ENCODE measurements at regions not wholly inside any gene's neighbourhood (a gene's known extent, or its start where the extent isn't known, plus 50 kb on each side); places are given as distances from the start of the nearest gene placed in this dataset.
"Not testable (repeated sequence)": the region's sequence is repeated elsewhere in the genome, so short reads cannot be mapped to it uniquely, and the experiment has no call there.

DNA sequence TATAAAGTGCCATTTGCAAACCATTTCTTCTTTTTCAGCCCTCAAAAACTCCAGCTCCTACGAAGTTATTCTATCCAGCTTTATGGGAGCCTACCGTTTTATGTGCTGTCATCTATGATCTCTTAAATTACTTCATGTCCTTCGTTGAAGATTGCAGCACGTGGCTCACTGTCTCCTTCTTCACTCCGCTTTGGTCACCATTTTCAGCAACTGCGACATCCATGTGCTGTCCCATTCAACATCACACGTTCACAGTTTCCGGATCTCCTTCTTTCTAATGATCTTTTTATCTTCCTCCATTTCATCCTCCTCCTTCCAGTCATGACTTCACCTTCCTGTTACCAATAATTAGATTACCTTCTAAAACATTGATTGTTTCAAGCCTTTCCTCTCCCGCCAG is 143.3 kb upstream of the KRAS start:
- no peak for DNase-seq (ENCODE audit: extremely low read depth in 1 of 4, low spot score in 3 of 4)
- Histone ChIP-seq H3K27me3 (ENCODE audit: control insufficient read depth in 2 of 2, insufficient read depth in 2 of 2, low read length in 2 of 2) (peaks cover 0 to 4% of the 10 kb centered on the region in 2 experiments; a peak in 2 of 5 replicates), H3K9me1 (ENCODE audit: control insufficient read depth, insufficient read depth, low read length) (no peaks in the 10 kb centered on the region), H4K20me1 (replicated peaks; ENCODE audit: control insufficient read depth, insufficient read depth, low read length) (no peaks in the 10 kb centered on the region), H3K79me2 (ENCODE audit: control insufficient read depth, insufficient read depth, low read length) (no peaks in the 10 kb centered on the region), H3K36me3 (ENCODE audit: control insufficient read depth, insufficient read depth, low read length) (no peaks in the 10 kb centered on the region), H3K9ac (ENCODE audit: insufficient read depth in 1 of 2, low read depth in 2 of 2, low read length in 2 of 2) (no peak overlapping the region), H3K9me3 (replicated peaks; ENCODE audit: control insufficient read depth, insufficient read depth, low read depth, low read length) (no peaks in the 10 kb centered on the region), H2AFZ (ENCODE audit: low read depth, low read length) (no peak overlapping the region; the same call in 1 of the 2 replicates), H3K27ac (ENCODE audit: extremely low read depth, low read depth, low read length) (no peak overlapping the region), H3K4me1 (replicated peaks in 1 of 2; ENCODE audit: control insufficient read depth in 2 of 2, insufficient read depth in 2 of 2, low read length in 2 of 2) (peaks cover 0 to 3% of the 10 kb centered on the region in 2 experiments; a peak in 1 of 5 replicates), H3K4me2 (ENCODE audit: insufficient read depth, low read length) (no peak overlapping the region), H3K4me3 (no peak overlapping the region)
- FAIRE-seq = no peak
- 2% methylated on average over 9 of the region's 9 CpGs for WGBS (ENCODE audit: insufficient coverage, low coverage, missing lambda C conversion rate)
- ATAC-seq = no peak
- CTCF ChIA-PET (ENCODE audit: low intra/inter-chr PET ratio) = no interaction called here
- TF ChIP-seq L3MBTL2 (IDR thresholded peaks at IDR 0.05) (peak; percentile 51; the same call in 1 of the 2 replicates), MGA (IDR thresholded peaks at IDR 0.05) (peak; percentile 54), ZFP36 (IDR thresholded peaks at IDR 0.05; ENCODE audit: low read depth, low read length, partially characterized antibody) (no peak)
- intact Hi-C loops (cut with micrococcal nuclease) = no loop called here
- POLR2A ChIA-PET = no interaction called here
- in situ Hi-C loops (cut with MboI) = no loop called here
- BruUV-seq (replicated peaks) = no TSS peak

DNA sequence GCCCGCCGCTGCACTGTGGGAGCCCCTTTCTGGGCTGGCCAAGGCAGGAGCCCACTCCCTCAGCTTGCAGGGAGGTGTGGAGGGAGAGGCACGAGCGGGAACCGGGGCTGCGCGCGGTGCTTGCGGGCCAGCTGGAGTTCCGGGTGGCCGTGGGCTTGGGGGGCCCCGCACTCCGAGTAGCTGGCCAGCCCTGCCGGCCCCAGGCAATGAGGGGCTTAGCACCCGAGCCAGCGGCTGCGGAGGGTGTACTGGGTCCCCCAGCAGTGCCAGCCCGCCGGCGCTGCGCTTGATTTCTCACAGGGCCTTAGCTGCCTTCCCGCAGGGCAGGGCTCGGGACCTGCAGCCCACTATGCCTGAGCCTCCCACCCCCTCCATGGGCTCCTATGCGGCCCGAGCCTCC is 140.6 kb upstream of the KRAS start:
- H3K4me3 ChIP-seq; H3K4me2 ChIP-seq (ENCODE audit: insufficient read depth, low read length); H3K9me3 ChIP-seq (replicated peaks; ENCODE audit: control insufficient read depth, insufficient read depth, low read depth, low read length); CTCF ChIA-PET (ENCODE audit: low intra/inter-chr PET ratio); FAIRE-seq; ATAC-seq; H3K79me2 ChIP-seq (ENCODE audit: control insufficient read depth, insufficient read depth, low read length); H3K9me1 ChIP-seq (ENCODE audit: control insufficient read depth, insufficient read depth, low read length); H3K9ac ChIP-seq (ENCODE audit: insufficient read depth in 1 of 2, low read depth in 2 of 2, low read length in 2 of 2); H3K27me3 ChIP-seq (ENCODE audit: control insufficient read depth in 2 of 2, insufficient read depth in 2 of 2, low read length in 2 of 2); in situ Hi-C loops (cut with MboI); BruUV-seq (replicated peaks); DNase-seq (ENCODE audit: extremely low read depth in 1 of 4, low spot score in 3 of 4); intact Hi-C loops (cut with micrococcal nuclease); H4K20me1 ChIP-seq (replicated peaks; ENCODE audit: control insufficient read depth, insufficient read depth, low read length); H3K27ac ChIP-seq (ENCODE audit: extremely low read depth, low read depth, low read length); H3K4me1 ChIP-seq (replicated peaks in 1 of 2; ENCODE audit: control insufficient read depth in 2 of 2, insufficient read depth in 2 of 2, low read length in 2 of 2); H2AFZ ChIP-seq (ENCODE audit: low read depth, low read length); H3K36me3 ChIP-seq (ENCODE audit: control insufficient read depth, insufficient read depth, low read length): not testable (repeated sequence)
- POLR2A ChIA-PET = interaction anchor here (0.6 kb wide), 1 partner anchor 514 kb away, joined by 3 read pairs; no protein-coding TSS in a partner anchor
- WGBS (ENCODE audit: insufficient coverage, low coverage, missing lambda C conversion rate) = 7% methylated on average over 10 of the region's 25 CpGs
